ENCODE measurements at regions not wholly inside any gene's neighbourhood (a gene's known extent, or its start where the extent isn't known, plus 50 kb on each side); places are given as distances from the start of the nearest gene placed in this dataset.

DNA sequence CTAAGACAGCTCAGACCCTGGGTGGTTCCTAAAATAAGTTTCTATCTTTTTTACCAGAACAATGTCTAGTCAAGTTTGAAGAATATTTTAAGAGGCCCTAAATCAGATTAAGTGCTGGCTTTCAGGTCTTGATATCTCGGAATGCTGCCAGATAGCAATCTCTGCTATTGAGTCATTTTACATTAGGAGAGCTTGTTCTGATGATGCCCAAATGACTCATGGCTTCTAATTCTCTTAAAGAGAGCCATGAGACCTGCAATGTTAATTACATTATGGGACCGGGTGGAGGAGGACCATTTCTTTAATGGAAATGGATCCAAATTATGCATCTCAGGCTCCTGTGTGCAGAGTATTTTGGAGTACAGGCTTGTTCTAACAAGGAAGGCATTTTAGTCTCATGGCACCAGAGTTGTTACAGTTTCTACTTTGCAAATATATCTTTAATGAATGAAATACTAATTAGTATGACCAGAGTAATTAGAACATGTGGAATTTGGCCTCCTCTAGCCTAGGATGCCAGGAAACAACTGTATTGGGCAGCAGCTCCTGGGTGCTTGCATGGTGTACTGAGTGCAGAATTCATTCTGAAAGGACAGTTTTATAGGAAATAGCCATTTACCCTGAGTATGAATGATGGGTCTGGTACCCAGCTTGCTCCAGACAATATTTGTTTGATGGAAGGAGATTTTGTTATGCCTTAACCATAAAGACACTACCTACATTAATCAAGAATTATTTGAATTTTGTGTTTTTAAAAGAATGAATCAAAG lies 94.0 kb upstream of the SULT1C3 start:
- DNase-seq, result no peak

- no peak for DNase-seq
Measured at GRCh38 chr2:108148555-108148954, 91.2 kb upstream of the SULT1C3 start.

DNA sequence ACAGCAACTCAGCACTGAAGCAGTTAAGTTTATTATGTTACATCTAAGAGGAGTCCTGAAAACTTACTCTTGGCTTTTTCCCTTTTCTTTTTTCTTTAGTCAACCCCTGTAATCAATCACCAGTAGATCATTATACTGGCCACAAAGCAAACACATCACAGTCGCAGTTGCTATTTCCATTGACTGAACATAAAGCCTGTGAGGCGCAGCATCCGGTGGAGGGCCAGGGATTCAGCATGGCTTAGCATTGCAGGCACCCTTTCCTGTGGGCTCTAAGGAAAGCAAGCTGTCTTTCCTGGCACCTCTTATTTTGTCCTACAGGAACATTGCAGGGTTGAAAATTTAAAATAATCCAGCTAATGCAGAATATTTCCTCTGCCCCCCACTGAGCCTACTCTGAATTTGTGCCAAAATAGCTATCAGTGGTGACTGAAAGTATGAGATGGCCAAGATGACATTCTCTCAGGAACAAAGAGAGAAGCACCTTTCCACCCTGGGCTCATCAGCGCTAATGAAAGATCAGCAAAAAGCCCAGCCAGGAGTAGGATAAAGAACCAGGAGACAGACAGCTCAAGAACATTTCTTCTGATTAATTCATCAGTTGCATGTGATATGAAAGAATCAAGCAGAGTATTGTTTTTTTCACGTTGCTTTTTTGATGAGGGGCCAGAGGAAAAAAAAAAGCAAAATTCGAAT lies 85.3 kb upstream of the SULT1C3 start:
- DNase-seq, result no peak

DNA sequence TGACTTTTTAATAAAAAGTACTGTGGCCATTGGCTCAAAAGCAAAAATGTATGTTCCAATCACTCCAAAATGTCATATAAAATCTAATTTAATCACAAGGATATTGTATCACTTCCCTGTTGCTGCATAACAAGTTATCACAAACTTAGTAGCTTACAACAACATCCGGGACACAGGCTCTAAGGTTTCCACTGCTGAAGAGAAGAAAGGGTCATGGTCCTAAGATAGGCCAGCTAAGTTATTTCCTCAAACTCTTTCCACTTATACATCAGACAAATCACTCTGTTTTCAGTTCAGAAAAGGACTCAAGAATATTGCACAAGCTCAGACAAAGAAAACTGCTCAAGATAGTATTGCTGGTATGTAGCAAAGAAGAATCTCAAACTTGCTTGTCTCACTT lies 78.5 kb upstream of the SULT1C3 start:
- DNase-seq, result no peak

DNA sequence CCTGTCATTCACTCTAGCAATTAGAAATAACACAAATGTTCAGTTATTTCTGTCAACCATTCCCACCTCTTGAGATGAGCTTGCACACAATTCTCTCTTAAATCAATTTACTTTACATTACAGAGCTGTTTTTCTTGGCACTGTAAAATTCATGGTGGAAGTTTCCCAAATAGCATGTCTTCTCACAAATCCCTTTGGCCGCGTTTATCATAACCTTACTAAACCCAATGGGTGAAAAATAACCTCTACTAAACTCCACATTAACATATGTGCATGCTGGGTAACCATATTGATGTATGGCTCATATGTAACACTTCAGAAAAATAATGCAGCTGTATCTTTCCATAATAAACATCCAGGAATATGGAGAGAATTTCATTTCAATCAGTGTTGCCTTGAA lies 75.5 kb upstream of the SULT1C3 start:
- no peak for DNase-seq

- no peak for DNase-seq
Measured at GRCh38 chr2:108165729-108166128, 74.0 kb upstream of the SULT1C3 start.

- DNase-seq, result no peak
Measured at GRCh38 chr2:108167699-108168098, 72.1 kb upstream of the SULT1C3 start.

GRCh38 chr2:108169982-108170625 lies 69.7 kb upstream of the SULT1C3 start:
- DNase-seq, result no peak

DNA sequence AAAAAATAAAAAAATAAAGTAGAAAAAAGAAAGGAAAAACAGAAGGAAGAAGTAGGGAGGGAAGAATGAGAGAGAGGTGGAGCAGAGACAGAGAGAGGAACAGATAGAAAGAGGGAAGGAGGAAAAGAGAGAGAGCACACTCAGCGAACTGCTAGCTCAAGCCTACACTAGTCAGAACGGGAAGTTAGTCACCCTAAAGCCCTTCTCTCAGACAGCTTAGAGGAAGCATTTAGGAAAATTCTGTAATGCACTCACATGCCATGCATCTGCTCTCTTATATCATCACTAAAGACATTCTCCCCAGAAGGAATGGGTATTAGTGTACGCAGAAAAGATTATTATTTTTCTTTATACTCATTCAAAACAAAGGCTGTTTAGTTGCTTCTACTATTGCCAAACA lies 68.1 kb upstream of the SULT1C3 start:
- DNase-seq, result no peak

GRCh38 chr2:108182489-108182888 lies 57.3 kb upstream of the SULT1C3 start:
- DNase-seq, result peak in 1 of 2 donors; percentile 1

DNA sequence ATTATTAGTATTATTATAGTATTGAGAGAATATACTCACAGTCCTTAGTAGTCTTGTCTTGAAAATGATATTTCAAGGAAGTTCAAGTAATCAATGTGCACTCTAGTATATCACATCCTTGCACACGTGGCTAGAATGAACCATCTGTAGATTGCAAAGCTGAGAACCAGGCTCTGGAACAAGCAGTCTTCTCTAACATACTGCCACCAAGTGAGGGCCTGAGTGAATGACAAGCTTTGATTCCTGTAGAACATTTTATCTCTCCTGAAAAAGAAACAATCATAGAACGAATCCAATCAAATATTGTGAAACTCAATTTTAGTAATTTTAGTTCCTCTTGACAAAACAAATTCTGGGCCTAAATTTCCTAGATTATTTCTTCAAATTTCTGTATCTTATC lies 55.3 kb upstream of the SULT1C3 start:
- DNase-seq, result no peak

DNA sequence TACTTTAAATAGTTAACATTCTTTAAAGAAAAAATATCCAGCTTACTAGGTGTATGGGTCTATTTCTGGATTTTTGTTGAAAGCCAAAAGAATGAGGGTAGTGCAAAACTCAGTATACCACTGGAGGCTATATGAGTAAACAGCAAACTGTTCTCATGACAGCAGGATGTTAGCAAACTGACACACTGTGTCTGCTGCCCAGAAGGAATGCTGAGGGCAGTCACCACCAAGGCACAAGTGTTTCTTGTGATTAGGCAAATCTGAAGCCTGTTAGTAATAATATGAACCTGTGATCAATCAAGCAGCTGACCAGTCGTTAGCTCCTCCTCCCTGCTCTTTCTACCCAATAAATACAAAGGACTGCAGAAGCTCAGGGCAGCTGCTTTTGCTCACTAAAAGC lies 50.5 kb upstream of the SULT1C3 start:
- DNase-seq, result no peak
